SK-N-MC (cell line): ENCODE measurements at regions not wholly inside any gene's neighbourhood (a gene's known extent, or its start where the extent isn't known, plus 50 kb on each side); places are given as distances from the start of the nearest gene placed in this dataset.

Source experiments
- EZH2 ChIP-seq: fragments of 200-600 bp; sonication (generic); IDR thresholded peaks from one replicate; pipeline ENCODE4 v1.6.1; 2017; ENCODE audit warnings: antibody characterized with exemption
- POLR2AphosphoS5 ChIP-seq: IDR thresholded peaks from 2 replicates; pipeline ENCODE4 v1.6.1; 2012; ENCODE audit warnings: mild to moderate bottlenecking, low read depth, low read length, borderline replicate concordance

- no peak for TF ChIP-seq EZH2
- no peak for TF ChIP-seq POLR2AphosphoS5
These were observed 205.6 kb upstream of the KAZN start for GRCh38 chr1:14392859-14393365.
